Neuron (in vitro differentiated cells): ENCODE measurements at regions not wholly inside any gene's neighbourhood (a gene's known extent, or its start where the extent isn't known, plus 50 kb on each side); places are given as distances from the start of the nearest gene placed in this dataset.

ENCODE experiments used
- H2AFZ ChIP-seq: one replicate; pipeline ENCODE4 v1.6.1; 2013; ENCODE audit warnings: low read depth, mild to moderate bottlenecking, inconsistent platforms, low read length, moderate library complexity
- H3K27me3 ChIP-seq: one replicate; pipeline ENCODE4 v1.6.1; 2013; ENCODE audit warnings: low read length; ENCODE audit not compliant: insufficient read depth
- H3K36me3 ChIP-seq: one replicate; pipeline ENCODE4 v1.6.1; 2013; ENCODE audit warnings: low read length; ENCODE audit not compliant: insufficient read depth
- H3K4me1 ChIP-seq: one replicate; pipeline ENCODE4 v1.6.1; 2013; ENCODE audit warnings: low read length; ENCODE audit not compliant: insufficient read depth
- H3K4me3 ChIP-seq: 2 replicates; pipeline ENCODE4 v1.5.1; 2013; ENCODE audit warnings: mild to moderate bottlenecking, low read length, moderate library complexity
- H3K9me3 ChIP-seq: one replicate; pipeline ENCODE4 v1.6.1; 2013; ENCODE audit warnings: low read length

GRCh38 chr9:105072476-105072875 lies 144.5 kb upstream of the ABCA1 start:
- Histone ChIP-seq H3K27me3 (no peaks in the 10 kb centered on the region), H3K9me3 (no peaks in the 10 kb centered on the region), H3K36me3 (no peaks in the 10 kb centered on the region), H3K4me1 (no peaks in the 10 kb centered on the region), H3K4me3 (no peak overlapping the region), H2AFZ (no peak overlapping the region)

GRCh38 chr9:105073147-105073546 lies 145.2 kb upstream of the ABCA1 start:
- H3K36me3 ChIP-seq = no peaks in the 10 kb centered on the region

GRCh38 chr9:105074491-105074890 lies 146.5 kb upstream of the ABCA1 start:
- Histone ChIP-seq H3K4me3 (no peak overlapping the region), H2AFZ (no peak overlapping the region), H3K4me1 (no peaks in the 10 kb centered on the region), H3K36me3 (no peaks in the 10 kb centered on the region), H3K27me3 (no peaks in the 10 kb centered on the region), H3K9me3 (no peaks in the 10 kb centered on the region)

More at GRCh38 chr9:105073147-105073546, 145.2 kb upstream of the ABCA1 start:
- no peak overlapping the region for H3K4me3 ChIP-seq
- H3K27me3 ChIP-seq = no peaks in the 10 kb centered on the region
- H2AFZ ChIP-seq = no peak overlapping the region
- no peaks in the 10 kb centered on the region for H3K9me3 ChIP-seq
- no peaks in the 10 kb centered on the region for H3K4me1 ChIP-seq

- H3K27me3 ChIP-seq = no peaks in the 10 kb centered on the region
These were observed 148.8 kb upstream of the ABCA1 start for GRCh38 chr9:105076729-105077128.

GRCh38 chr9:105079457-105079856 lies 151.5 kb upstream of the ABCA1 start:
- no peaks in the 10 kb centered on the region for H3K27me3 ChIP-seq
- H3K36me3 ChIP-seq = no peaks in the 10 kb centered on the region
- H3K4me3 ChIP-seq = no peak overlapping the region
- no peak overlapping the region for H2AFZ ChIP-seq
- no peaks in the 10 kb centered on the region for H3K4me1 ChIP-seq
- H3K9me3 ChIP-seq = no peaks in the 10 kb centered on the region

More at GRCh38 chr9:105076729-105077128, 148.8 kb upstream of the ABCA1 start:
- H2AFZ ChIP-seq = no peak overlapping the region
- H3K36me3 ChIP-seq = no peaks in the 10 kb centered on the region
- no peaks in the 10 kb centered on the region for H3K4me1 ChIP-seq
- no peaks in the 10 kb centered on the region for H3K9me3 ChIP-seq
- H3K4me3 ChIP-seq = no peak overlapping the region

GRCh38 chr9:105082843-105083242 lies 154.9 kb upstream of the ABCA1 start:
- no peak overlapping the region for H2AFZ ChIP-seq
- H3K27me3 ChIP-seq = no peaks in the 10 kb centered on the region
- no peak overlapping the region for H3K4me3 ChIP-seq
- no peaks in the 10 kb centered on the region for H3K9me3 ChIP-seq
- no peaks in the 10 kb centered on the region for H3K4me1 ChIP-seq
- no peaks in the 10 kb centered on the region for H3K36me3 ChIP-seq

GRCh38 chr9:105083256-105083655 lies 155.3 kb upstream of the ABCA1 start:
- Histone ChIP-seq H3K9me3 (no peaks in the 10 kb centered on the region), H3K4me3 (no peak overlapping the region), H3K27me3 (no peaks in the 10 kb centered on the region), H3K36me3 (no peaks in the 10 kb centered on the region), H2AFZ (no peak overlapping the region), H3K4me1 (no peaks in the 10 kb centered on the region)

GRCh38 chr9:105087910-105088898 lies 156.2 kb upstream of the SLC44A1 start:
- no peaks in the 10 kb centered on the region for H3K27me3 ChIP-seq
- no peak overlapping the region for H3K4me3 ChIP-seq
- H3K36me3 ChIP-seq = no peaks in the 10 kb centered on the region
- H3K4me1 ChIP-seq = peaks cover 4% of the 10 kb centered on the region
- H3K9me3 ChIP-seq = no peaks in the 10 kb centered on the region
- H2AFZ ChIP-seq = no peak overlapping the region

GRCh38 chr9:105089874-105090273 lies 154.6 kb upstream of the SLC44A1 start:
- H3K4me3 ChIP-seq = no peak overlapping the region
- no peak overlapping the region for H2AFZ ChIP-seq
- H3K9me3 ChIP-seq = no peaks in the 10 kb centered on the region
- peaks cover 4% of the 10 kb centered on the region for H3K4me1 ChIP-seq
- no peaks in the 10 kb centered on the region for H3K36me3 ChIP-seq
- H3K27me3 ChIP-seq = no peaks in the 10 kb centered on the region

GRCh38 chr9:105091004-105091640 lies 153.3 kb upstream of the SLC44A1 start:
- Histone ChIP-seq H3K36me3 (no peaks in the 10 kb centered on the region), H3K9me3 (no peaks in the 10 kb centered on the region), H3K27me3 (no peaks in the 10 kb centered on the region), H2AFZ (peak overlapping the region; percentile 21), H3K4me1 (peaks cover 4% of the 10 kb centered on the region), H3K4me3 (no peak overlapping the region)

GRCh38 chr9:105093685-105094084 lies 150.8 kb upstream of the SLC44A1 start:
- Histone ChIP-seq H3K9me3 (no peaks in the 10 kb centered on the region), H3K4me3 (no peak overlapping the region), H3K4me1 (peaks cover 4% of the 10 kb centered on the region), H3K27me3 (no peaks in the 10 kb centered on the region), H2AFZ (no peak overlapping the region), H3K36me3 (no peaks in the 10 kb centered on the region)

GRCh38 chr9:105098370-105098769 lies 146.1 kb upstream of the SLC44A1 start:
- Histone ChIP-seq H3K4me1 (no peaks in the 10 kb centered on the region), H3K9me3 (no peaks in the 10 kb centered on the region), H3K4me3 (no peak overlapping the region), H3K27me3 (no peaks in the 10 kb centered on the region), H3K36me3 (no peaks in the 10 kb centered on the region), H2AFZ (no peak overlapping the region)

- no peaks in the 10 kb centered on the region for H3K27me3 ChIP-seq
- no peaks in the 10 kb centered on the region for H3K9me3 ChIP-seq
- no peak overlapping the region for H3K4me3 ChIP-seq
- H2AFZ ChIP-seq = no peak overlapping the region
- H3K4me1 ChIP-seq = no peaks in the 10 kb centered on the region
- H3K36me3 ChIP-seq = no peaks in the 10 kb centered on the region
These were observed 140.7 kb upstream of the SLC44A1 start for GRCh38 chr9:105103776-105104175.
